WI38 (cell line): ENCODE measurements at regions not wholly inside any gene's neighbourhood (a gene's known extent, or its start where the extent isn't known, plus 50 kb on each side); places are given as distances from the start of the nearest gene placed in this dataset.

ENCODE experiments used
- H3K4me3 ChIP-seq: 2 replicates; pipeline ENCODE4 v1.5.1; 2011; ENCODE audit warnings: low read depth, mild to moderate bottlenecking, control low read depth, low read length
- TF ChIP-seq, protein P1 (sequence below): IDR thresholded peaks from 2 replicates; pipeline ENCODE4 v1.5.1; 2012; ENCODE audit warnings: low read depth, mild to moderate bottlenecking, control low read depth, low read length

DNA sequence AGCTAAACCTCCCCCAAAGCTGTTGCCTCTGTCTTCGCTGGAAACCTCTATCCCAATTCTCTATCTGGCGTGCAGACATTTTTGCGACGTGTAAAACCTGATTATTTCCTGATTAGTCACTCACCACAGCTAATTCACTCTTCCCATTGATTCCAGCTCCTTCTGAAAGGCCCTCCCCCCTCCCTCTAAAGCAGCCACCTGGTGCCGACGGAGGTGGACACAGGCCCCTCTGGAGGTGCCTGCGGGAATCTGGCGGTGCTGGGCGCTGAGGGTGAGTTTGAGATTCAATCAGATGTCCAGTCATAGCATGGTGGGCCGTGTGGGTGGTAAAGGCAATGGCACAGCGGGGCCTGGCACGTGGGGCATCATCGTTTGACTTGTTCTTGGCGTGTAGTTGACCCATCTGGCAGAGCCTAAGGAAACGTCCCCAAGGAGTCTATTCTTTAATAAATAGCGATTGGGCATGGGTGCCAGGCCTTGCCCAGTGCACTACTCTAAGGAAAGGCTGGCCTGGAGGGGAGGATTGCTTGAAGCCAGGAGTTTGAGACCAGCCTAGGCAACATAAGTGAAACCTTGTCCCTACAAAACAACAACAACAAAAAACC, 271.1 kb upstream of the MVB12B start:
- TF ChIP-seq, protein P1, sequence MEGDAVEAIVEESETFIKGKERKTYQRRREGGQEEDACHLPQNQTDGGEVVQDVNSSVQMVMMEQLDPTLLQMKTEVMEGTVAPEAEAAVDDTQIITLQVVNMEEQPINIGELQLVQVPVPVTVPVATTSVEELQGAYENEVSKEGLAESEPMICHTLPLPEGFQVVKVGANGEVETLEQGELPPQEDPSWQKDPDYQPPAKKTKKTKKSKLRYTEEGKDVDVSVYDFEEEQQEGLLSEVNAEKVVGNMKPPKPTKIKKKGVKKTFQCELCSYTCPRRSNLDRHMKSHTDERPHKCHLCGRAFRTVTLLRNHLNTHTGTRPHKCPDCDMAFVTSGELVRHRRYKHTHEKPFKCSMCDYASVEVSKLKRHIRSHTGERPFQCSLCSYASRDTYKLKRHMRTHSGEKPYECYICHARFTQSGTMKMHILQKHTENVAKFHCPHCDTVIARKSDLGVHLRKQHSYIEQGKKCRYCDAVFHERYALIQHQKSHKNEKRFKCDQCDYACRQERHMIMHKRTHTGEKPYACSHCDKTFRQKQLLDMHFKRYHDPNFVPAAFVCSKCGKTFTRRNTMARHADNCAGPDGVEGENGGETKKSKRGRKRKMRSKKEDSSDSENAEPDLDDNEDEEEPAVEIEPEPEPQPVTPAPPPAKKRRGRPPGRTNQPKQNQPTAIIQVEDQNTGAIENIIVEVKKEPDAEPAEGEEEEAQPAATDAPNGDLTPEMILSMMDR, result no peak

DNA sequence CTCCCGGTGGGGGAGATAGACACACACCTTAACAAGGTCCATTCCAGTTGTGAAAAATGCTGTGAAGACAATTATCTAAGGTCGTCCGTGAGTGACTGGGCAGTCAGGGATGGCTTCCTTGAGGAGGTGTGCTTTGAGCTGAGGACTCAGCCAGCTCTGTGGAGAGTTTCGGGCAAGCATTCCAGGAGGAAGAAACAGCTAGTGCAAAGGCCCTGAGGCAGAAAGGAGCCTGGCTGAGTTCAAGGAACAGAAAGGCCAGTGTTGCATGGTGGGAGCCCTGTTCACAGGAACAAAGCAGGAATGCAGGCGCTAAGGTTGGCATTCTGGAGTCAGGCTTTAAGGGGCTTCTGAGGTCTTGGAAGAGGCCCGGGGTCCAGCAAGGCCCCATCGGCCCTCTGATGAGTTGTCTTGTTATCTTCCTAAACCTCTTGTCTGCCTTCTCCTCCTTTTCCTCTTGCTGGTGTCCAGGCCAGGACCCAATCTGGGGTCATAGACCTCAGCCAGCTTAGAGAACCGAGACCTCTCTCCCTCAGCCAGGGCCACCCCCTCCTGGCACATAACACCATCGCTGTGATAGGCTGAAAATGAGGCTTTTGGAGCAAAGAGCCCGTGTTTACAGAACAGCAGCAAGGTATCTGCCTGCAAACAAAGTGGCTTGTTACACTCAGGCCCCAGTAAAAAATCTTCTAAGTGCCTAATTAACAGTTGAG, 270.2 kb upstream of the MVB12B start:
- no peak overlapping the region for H3K4me3 ChIP-seq
- TF ChIP-seq, protein P1, result no peak

More for the DNA sequence above, 271.1 kb upstream of the MVB12B start:
- H3K4me3 ChIP-seq, result no peak overlapping the region

DNA sequence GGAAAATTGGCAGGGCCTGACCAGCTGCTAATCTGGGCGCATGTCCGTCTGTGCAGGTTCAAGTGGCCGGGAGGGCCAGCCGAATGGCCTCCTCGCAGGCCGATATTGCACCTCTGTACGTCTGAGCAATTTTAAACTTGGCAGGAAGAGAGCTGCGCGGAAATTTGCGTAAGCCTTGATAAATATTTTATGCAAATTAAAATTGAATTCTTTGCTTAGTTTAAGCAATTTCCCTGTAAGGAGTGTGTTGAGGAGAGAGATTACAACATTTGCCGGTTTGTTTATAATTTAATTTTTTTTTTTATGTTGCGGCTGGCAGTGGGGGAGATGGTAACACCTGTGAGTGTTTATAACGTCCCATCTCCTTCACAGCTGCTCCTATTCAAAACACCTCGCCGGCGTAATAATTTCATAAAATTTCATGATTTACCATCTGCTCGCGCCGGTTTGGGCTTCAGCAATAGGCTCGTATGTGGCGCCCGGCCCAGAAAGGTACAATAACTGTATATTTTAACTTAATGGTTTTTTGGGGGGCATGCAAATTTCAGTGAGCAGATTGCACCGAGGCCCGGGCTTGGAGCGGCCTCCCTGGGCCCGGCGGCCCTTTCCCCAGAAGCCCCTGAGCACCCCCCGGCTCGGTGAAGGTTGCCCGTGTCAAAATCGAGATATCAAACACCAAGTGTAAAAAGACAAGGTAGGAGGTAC, 269.4 kb upstream of the MVB12B start:
- H3K4me3 ChIP-seq, result no peak overlapping the region
- TF ChIP-seq, protein P1, result no peak

DNA sequence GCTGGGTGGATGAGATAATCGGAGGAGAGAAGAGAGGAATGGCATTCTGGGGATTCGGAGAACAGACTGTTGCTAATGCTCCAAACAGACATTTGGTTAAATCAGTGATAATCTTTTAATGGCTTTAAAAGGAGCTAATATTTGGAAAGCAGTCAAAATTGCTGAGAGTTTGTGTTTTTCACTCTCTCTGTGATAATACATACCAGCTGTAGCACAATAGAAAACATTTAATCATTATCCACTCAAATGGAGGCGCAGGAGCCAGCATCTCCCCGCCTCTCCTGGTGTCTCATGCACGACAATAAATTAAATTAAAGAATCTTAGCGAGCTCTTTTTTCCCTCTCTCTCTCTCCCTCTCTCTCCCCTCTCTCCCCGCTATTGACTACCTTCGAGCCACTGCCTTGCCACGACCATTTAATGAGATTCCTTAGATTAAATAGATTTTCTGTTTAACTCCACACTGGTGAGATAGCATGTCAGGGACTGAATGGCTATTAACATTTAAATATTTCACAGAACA, 268.6 kb upstream of the MVB12B start:
- no peak overlapping the region for H3K4me3 ChIP-seq
- TF ChIP-seq, protein P1, result no peak

DNA sequence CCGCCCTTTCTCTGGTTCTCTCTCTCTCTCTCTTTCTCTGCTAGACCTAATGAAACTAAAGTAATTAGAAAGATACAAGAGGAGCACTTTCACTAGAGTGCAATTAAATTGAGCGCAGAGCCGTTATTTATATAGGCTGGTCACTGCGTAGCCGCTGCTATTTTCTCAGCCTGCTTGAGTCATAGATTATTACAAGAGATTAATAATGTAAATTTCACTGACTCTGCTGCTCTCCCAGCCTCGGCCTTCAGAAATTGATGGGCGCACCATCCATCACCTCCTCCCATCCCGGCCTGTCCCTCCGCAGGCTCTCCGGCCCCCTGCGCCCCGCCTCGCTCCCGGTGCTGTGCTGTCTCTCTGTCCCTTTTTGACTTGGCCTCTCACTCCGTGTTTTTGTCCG, 268.0 kb upstream of the MVB12B start:
- H3K4me3 ChIP-seq, result no peak overlapping the region
- TF ChIP-seq, protein P1, result no peak

DNA sequence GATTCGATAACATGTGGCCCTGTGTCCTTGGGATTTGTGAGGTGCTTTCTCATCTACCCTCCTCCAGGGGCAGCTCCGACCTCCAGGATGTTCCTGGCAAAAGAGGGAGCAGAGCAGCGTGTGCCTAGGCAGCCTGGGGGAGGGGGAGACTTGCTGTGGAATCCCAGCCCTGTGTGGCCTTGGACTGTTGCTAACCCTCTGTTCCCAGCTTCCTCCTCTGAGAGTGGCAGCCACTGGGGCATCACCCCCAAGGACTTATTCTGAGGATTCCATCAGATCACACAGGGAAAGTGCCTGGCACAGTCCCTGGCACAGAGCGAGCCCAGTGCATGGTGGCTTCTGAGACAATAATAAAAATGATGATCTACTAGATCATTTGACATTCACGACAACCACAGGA, 265.1 kb upstream of the MVB12B start:
- TF ChIP-seq, protein P1, result no peak
- no peak overlapping the region for H3K4me3 ChIP-seq
